ENCODE measurements at regions not wholly inside any gene's neighbourhood (a gene's known extent, or its start where the extent isn't known, plus 50 kb on each side); places are given as distances from the start of the nearest gene placed in this dataset.
A peak's percentile ranks its signal among the peaks of the same experiment; 100 is the strongest.
"Not testable (repeated sequence)": the region's sequence is repeated elsewhere in the genome, so short reads cannot be mapped to it uniquely, and the experiment has no call there.

DNA sequence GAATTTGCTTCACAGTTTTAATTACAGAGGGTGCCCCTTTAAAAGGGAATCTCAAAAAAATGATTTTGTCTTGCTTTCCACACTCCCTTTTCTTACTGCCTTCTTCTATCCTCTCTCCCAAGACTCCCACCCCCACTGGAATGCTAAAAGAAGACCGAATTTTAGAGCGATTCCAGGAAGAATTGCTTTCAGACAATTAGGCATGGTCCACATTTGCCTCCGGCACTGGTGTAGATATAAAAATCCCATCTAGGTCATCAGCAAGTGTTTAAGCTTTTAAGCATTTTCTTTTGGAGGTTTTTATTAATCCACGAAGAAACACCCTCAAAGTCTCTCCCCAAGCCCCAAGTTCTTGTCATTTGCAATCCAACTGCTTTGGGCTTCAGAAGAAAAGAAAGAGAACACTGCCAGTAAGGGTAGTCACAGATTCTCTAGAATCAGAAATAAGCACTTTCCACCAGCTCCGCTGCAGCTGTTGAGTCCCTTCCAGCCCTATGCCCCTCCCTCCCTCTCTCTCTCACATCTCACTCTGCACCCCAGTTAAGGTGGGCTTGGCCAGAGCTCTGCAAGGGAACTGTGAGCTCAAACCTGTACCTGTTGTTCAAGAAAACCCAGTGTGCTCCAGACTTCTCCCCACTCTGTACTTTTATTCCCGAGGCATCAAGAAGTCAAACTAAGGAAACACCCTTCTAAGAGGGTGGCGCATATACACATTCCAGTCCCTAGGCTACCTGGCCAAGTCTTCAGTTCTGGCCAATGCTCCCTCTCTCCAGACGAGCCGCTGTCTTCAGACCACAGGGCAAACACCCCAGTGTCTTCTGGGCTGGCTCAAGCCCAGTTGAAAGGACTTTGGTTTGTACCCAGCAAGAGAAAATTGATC, 170.2 kb downstream of the RGS9 start:
- DNase-seq (ENCODE audit: low spot score) = no peak

DNA sequence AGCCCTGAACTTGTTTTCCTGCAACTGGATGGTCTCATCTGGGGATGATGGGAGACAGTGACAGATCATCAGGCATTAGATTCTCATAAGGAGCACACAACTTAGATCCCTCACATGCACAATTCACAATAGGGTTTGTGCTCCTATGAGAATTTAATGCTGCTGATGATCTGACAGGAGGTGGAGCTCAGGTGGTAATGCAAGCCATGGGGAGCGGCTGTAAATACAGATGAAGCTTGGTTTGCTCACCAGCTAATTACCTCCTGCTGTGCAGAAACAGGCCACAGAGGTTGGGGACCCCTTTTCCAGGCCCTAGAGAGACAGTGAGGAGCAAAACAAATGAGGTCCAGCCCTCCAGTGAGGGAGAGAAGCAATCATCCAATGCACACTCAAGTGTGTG, 168.6 kb downstream of the RGS9 start:
- DNase-seq (ENCODE audit: low spot score) = no peak

DNA sequence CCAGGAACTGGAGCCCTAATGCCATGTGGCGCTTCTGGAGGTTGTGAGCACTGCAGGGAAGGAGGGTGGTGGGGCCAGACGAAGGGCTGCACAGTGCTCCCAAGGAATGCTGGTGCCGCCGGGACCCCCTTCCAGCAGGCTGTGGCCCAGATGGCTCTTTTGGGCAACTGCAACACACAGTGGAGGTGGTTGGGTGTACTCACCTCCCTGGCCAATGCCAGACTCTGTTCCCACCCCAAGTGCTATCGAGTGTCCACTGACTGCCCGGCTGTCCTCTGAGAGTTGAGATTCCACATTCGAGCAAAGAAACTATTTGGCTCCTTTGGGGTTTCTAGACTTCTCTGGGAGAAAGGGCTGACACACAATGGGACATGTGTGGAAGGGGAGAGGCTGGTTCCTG, 167.9 kb downstream of the RGS9 start:
- DNase-seq (ENCODE audit: low spot score) = no peak

DNA sequence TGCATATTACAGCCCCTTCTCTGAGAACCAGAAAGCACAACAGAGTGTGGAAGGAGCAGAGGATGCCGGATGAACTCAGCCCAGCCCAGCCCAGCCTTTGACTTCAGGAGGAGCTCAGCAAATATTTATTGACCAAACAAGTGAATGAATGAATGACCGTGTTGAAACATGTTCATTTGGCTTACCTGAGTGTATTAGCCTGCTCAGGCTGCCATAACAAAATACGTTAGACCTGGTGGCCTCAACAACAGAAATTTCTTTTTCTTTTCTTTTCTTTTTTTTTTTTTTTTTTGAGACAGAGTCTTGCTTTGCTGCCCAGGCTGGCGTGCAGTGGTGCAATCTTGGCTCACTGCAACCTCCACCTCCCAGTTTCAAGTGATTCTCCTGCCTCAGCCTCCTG, 164.7 kb downstream of the RGS9 start:
- DNase-seq (ENCODE audit: low spot score) = not testable (repeated sequence)

DNA sequence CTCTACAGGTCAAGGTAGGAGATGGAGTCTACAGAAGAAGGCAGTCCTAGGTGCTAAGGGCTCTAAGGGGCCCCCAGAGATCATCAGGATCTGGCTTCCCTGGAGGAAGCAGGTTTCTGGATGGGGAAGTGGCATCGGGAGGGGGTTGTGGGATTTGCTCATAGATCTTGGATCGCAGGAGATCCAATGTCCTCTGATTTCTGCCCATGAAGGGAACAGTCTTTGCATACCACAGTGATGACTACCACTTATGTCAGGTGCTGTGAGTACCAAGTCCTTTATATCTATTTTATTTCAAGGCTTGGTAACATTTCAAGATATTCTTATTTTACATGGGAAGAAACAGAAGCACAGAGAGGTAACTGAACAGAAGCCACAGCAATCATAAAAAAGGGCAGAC, 164.0 kb downstream of the RGS9 start:
- no peak for DNase-seq (ENCODE audit: low spot score)

DNA sequence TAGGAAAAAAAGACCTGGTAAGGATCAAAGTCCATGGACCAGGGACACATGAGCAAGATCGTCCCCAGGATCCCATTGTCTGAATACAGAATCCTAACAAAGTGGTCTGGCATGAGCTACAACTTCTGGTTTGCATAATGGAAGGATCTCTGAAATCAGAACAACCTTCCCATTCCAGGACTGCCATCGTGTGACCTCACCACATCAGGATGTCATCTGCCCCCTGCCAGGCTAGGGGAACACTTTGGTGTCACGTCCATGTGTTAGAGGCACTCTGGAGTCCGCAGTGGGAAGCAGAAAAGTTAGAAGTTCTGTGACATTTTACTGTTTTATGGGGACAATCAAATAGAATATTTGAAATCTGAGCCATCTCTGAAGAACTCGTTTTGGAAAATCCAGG, 160.7 kb downstream of the RGS9 start:
- DNase-seq (ENCODE audit: low spot score) = no peak

DNA sequence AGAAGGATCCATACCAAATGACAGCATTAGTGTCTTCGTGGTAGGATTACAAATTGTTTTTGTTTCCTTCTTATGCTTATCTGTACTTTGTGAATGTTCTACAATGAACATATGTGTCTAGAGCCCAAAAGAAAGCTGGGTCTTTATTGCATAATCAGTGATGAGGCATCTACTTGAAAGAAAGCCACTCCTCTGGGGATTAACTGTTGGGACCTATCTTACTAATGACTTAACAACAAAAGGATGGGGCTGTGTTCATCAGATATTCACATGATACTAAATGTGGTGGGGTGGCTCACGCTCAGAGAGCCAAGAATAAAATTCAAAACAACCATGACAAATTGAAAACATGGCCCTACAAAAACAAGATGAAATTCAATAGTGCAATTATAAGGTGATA, 160.2 kb downstream of the RGS9 start:
- no peak for DNase-seq (ENCODE audit: low spot score)

DNA sequence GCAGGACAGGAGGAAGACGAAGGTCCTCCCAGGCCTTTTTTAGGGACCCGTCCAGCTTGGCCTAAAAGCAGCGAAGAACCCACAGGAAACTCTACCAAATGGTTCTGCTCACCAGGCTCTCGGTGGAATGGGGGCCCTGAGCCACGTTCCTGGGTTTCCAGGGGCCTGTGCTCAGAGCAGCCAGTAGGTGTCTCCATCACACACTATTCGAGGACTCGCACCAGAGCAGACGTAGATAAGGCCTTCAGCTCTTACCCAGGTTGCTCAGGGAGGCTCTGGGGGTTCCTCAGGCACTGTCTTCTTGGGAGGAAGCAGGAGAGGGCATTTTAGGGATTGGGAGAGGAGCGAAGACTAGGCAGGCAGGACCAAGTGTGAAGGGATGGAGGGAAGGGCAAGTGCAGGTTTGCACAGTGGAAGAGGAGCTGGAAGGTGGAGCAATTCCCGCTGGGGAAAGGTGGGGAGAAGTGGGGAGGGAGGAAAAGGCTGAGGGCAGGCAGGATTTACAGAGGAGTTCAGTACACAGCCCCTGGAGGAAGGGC, 157.1 kb downstream of the RGS9 start:
- peak; percentile 90 for DNase-seq (ENCODE audit: low spot score)

DNA sequence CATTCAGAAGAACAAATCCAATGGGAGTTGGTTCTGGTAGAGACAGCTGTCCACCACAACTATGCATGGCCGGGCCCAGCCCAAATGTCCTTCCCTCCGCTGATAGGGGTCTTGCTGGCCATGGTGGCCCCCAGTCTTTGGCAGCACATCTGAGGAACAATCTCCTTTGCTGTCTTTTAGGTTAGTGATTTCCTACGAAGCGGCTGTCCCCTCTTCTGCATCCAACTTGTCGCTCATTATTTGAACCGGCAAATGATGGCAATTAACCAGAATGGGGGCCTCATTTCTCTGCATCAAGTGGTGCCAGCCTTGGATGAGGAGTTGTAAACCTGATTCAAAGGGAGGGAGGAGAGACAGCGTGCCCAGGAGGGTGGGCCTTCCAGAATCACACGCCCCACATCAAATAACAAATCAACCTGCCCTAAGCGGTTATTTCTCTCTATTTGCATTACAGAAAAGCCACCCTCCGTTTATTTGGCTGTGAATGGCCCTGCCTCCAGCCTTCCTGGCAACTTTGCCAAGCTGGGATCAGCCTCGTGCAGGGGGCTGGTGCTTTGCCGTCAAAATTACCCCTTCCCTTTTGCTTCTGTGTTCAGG, 156.5 kb downstream of the RGS9 start:
- no peak for DNase-seq (ENCODE audit: low spot score)

DNA sequence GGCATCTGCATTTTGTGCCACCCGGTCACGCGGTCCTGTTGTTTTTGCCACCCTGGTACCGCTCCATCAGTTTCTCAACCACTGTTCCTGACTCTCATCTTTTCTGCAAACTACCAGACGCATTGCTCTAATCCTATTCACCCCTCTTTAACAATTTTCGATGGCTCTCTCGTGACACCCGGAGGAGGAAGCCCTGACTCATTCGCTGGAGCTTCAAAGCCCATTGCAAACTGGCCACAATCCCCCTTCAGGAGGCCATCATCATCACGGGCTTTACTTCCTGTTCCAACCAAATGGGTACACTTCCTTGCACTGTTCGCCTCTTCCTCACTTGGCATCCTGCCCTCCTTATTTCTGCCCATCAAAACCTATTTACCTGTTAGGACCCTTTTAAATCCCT, 155.3 kb downstream of the RGS9 start:
- DNase-seq (ENCODE audit: low spot score) = no peak

DNA sequence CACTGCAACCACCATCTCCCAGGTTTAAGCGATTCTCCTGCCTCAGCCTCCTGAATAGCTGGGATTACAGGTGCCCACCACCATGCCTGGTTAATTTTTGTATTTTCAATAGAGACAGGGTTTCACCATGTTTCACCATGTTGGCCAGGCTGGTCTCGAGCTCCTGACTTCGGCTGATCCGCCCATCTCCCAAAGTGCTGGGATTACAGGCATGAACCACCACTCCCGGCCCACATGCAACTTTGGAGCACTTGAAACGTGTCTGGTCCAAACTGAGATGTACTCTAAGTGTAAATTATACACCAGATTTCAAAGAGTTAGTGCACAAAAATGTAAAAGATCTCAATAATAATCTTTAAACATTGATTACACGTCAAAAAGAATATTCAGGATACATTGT, 154.1 kb downstream of the RGS9 start:
- DNase-seq (ENCODE audit: low spot score) = not testable (repeated sequence)

DNA sequence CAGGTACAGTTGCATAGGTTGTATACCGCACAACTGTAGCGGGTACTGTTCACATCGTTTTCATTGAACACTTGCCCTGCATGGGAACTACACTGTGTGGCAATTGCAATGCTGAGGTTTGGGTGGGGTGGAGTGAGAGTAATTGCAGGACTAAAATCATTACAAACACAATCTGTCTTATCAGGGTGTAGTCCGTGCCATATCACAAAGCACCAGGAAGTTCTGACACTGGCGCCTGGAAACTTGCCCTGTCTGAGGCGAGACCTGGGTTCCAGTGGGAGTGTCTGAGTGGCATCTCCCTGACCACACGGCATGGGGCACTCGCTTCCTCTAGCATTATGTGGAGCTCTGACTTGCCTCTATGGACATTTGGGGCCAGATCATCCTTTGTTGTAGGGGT, 153.4 kb downstream of the RGS9 start:
- no peak for DNase-seq (ENCODE audit: low spot score)

DNA sequence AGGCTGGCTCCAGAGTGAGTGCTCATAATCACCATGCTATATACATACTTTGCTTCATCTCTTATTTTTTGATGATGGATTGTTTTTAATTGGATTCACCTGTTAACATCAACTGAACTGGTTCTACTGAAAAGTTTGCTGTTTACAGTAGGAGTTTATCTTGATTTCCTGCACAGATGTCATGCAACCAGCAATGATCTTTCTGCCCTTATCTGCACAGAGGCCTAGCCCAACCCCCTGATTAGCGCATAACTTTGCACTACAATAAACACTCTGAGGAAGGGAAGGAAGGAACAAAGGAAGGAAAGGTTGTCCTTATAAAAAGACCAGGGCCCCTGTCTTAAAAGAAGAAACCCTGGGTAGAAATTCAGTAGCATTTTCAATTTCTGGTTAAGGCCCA, 152.9 kb downstream of the RGS9 start:
- DNase-seq (ENCODE audit: low spot score) = no peak

DNA sequence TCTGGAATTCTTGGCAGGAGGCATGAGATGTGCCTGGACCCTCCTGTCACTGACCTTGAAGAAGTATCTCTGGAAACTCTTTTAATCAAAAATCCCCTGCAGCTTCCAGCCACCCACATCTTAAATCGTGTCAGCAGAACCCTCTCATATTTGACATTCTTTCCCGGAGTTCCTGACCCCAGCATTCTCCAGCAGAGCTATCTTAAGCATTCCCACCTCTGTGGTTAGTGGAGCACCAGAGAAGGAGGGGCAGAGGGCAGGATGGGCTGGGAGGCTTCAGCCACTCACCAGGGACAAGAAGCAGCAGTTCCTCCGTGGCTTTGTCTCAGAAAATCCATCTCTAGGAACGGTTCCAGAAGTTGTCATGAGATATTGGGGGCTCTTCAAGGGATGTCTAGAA, 149.9 kb downstream of the RGS9 start:
- no peak for DNase-seq (ENCODE audit: low spot score)

DNA sequence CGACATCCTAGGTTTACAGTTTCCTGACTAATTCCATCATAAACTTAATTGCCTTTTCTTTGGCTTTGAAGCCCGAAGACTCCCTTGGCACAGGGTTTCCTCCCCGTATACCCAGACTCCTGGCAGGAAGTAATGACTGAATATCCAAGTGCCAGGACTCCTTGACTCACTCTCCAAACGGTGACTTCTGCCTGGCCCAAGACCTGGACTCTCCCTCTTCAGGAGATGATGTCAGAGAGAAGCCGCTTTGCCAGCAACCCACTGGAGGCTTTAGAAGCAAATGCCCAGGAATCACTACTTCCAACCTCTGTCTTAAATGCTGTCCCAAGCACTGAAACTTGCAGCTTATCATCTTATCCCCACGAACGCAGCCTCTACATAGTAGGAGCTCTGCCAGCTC, 146.5 kb downstream of the RGS9 start:
- DNase-seq (ENCODE audit: low spot score) = no peak

DNA sequence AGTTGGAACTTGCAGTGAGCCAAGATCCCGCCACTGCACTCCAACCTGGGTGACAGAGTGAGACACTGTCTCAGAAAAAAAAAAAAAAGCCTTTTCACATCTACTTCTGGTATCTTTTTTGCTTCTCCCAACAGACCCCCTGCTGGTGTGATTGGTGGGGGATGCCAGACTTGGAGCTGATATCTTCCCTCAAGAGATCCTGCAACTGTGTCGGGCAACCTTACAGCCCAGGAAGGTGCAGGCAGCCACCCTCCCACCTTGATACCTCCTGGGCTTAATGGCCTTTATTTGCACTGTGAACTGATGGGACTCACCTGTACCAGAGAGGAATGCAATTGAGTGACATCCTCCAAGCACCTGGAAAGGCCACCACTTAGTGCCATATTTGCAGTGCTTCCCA, 142.3 kb downstream of the RGS9 start:
- no peak for DNase-seq (ENCODE audit: low spot score)

DNA sequence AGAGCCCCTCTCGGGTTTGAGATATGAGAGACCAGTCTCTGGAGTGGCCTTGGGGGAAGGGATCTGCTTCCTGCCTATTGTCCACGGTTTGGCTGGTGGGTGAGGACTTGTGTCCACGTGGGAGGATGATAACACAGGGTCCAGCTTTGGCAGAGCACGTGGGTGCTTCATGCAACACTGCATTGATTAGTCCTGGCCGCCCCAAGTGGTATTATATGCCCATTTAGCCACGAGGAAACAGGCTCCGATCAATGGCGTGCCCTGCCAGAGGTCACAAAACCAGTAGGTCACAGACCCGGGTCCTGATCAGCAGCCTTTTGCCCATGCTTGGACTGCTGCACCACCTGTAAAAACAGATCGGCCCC, 141.6 kb downstream of the RGS9 start:
- no peak for DNase-seq (ENCODE audit: low spot score)

DNA sequence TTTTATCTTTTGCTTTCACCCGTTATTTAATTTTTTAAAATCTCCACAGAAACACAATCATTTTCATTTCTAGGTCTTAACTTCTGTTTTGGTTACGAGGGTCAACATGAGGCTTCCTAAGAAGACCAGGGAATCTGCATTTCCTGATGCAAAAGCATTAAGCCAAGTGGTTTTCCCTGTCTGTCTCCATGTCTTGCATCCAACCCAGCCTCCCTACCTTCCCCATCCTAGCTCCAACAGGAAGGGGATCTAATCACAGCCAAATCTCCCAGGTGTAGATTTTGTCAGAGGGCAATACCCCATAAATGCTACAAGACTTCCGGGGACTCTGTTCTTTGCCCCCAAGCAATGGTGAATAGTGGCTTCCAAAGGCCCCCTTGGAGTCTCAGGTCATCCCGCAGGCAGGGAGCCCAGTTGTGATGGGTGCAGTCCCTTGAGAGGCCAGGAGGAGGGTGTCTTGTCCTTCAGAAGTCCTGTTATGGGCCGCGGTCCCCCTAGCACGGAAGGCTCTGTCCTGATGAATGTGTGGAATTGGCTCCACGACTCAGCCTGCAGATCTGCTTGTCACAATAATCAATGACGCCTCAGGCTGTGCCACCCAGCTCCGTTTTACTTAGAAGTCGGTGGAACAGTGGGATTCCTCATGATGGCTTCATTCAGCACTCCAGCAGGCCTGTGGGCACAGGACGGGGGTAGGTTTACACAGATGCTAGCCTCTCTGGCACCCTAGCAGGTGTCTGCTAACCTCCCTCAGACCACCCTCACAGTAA, 141.1 kb downstream of the RGS9 start:
- DNase-seq (ENCODE audit: low spot score) = peak; percentile 71

DNA sequence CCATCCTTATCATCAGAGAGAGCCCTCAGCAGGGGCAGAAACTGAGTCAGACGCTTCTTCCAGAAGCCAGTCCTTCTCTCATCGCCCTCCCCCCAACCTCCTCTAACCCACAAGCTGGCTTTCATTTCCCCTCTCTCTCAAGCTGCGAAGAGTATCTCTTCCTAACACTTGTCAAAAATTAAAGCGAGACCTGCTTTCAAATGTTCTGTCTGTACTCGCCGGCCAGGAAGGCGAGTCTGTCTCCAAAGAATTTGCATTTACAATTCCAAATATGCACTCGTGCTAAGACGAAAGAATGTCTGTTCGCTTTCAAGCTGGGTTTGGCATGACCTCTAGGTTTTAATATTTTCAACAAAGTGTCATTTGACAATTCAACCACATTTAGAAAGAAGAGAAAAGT, 140.4 kb downstream of the RGS9 start:
- no peak for DNase-seq (ENCODE audit: low spot score)
